ENCODE measurements at regions not wholly inside any gene's neighbourhood (a gene's known extent, or its start where the extent isn't known, plus 50 kb on each side); places are given as distances from the start of the nearest gene placed in this dataset.

DNA sequence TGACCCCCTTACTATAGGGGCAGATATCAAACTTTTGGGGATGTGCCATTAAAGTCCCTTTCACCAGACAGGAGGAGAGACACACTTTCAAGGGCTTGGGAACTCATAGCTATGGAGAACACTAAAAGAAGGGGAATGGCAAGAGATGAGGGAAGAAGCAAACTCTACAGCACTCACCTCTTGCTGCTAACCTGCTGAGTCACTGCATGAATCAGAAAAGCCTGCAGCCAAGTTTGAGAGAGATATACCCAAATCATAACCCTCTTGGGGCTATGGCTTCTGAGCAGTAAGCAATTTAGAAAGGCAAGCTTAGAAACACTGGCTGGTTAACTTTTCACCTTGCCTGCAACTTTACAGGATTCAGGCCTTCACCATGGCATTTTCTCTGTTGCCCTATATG, 1028.0 kb downstream of the UQCRFS1 start:
- no peak overlapping the region for H3T11ph ChIP-seq (ENCODE audit: low read length)
- H3K36me3 Mint-ChIP-seq (ENCODE audit: insufficient read depth in 1 of 3, low read depth in 3 of 3): peaks cover 0 to 10% (median 3%) of the 10 kb centered on the region in 3 experiments; a peak in 5 of 7 replicates
- no peak overlapping the region for H3K27ac ChIP-seq (ENCODE audit: insufficient read length, low read depth, low read length)
- H3K4ac ChIP-seq (ENCODE audit: low read depth, low read length): no peak overlapping the region
- TF ChIP-seq, protein P1, sequence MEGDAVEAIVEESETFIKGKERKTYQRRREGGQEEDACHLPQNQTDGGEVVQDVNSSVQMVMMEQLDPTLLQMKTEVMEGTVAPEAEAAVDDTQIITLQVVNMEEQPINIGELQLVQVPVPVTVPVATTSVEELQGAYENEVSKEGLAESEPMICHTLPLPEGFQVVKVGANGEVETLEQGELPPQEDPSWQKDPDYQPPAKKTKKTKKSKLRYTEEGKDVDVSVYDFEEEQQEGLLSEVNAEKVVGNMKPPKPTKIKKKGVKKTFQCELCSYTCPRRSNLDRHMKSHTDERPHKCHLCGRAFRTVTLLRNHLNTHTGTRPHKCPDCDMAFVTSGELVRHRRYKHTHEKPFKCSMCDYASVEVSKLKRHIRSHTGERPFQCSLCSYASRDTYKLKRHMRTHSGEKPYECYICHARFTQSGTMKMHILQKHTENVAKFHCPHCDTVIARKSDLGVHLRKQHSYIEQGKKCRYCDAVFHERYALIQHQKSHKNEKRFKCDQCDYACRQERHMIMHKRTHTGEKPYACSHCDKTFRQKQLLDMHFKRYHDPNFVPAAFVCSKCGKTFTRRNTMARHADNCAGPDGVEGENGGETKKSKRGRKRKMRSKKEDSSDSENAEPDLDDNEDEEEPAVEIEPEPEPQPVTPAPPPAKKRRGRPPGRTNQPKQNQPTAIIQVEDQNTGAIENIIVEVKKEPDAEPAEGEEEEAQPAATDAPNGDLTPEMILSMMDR (conservative IDR thresholded peaks at IDR 0.05): no peak
- H3K9me3 Mint-ChIP-seq: peaks cover 7 to 19% of the 10 kb centered on the region in 2 experiments
- H2BK20ac ChIP-seq (ENCODE audit: low read depth, low read length, poor library complexity, severe bottlenecking): no peak overlapping the region
- no peak overlapping the region for H2BK5ac ChIP-seq (ENCODE audit: insufficient read length, low read length)
- no peaks in the 10 kb centered on the region for H3K79me2 ChIP-seq (ENCODE audit: insufficient read depth, low read length)
- no peak overlapping the region for H3K4me2 ChIP-seq (ENCODE audit: insufficient read depth, insufficient read length, low read length)
- H3K23ac ChIP-seq (ENCODE audit: insufficient read length, low read depth, low read length): no peak overlapping the region
- H2BK12ac ChIP-seq (ENCODE audit: insufficient read length, low read depth, low read length): no peak overlapping the region
- H3K14ac ChIP-seq (ENCODE audit: insufficient read depth, low read length): no peak overlapping the region
- H2BK15ac ChIP-seq (ENCODE audit: low read depth, low read length): no peak overlapping the region
- H4K8ac ChIP-seq (replicated peaks; ENCODE audit: insufficient read length, low read depth, low read length): no peak overlapping the region
- H3K79me1 ChIP-seq (ENCODE audit: insufficient read depth, low read depth, low read length, poor library complexity, severe bottlenecking): no peaks in the 10 kb centered on the region
- no peak overlapping the region for H3K56ac ChIP-seq (ENCODE audit: insufficient read length, low read depth, low read length)
- H3K27ac Mint-ChIP-seq: no peak overlapping the region; a peak in 2 of 7 replicates
- no peaks in the 10 kb centered on the region for H3K27me3 ChIP-seq (ENCODE audit: insufficient read depth, low read length)
- H4K91ac ChIP-seq (ENCODE audit: insufficient read length, low read depth, low read length): no peak overlapping the region
- no peak overlapping the region for H3K18ac ChIP-seq (ENCODE audit: insufficient read length, low read depth, low read length)
- H2AK5ac ChIP-seq (ENCODE audit: insufficient read length, low read length): no peak overlapping the region
- H3K27me3 Mint-ChIP-seq (ENCODE audit: low read depth): no peaks in the 10 kb centered on the region
- H2AFZ ChIP-seq (ENCODE audit: low read length): no peak overlapping the region
- H4K5ac ChIP-seq (ENCODE audit: insufficient read length, low read depth, low read length): no peak overlapping the region
- H3K9me3 ChIP-seq (ENCODE audit: control insufficient read depth, low read depth, low read length): no peaks in the 10 kb centered on the region
- no peak overlapping the region for H2BK120ac ChIP-seq (ENCODE audit: low read depth, low read length, poor library complexity, severe bottlenecking)
- H3K4me1 Mint-ChIP-seq: peaks cover 20 to 27% of the 10 kb centered on the region in 2 experiments
- H3K4me1 ChIP-seq (ENCODE audit: insufficient read depth, low read length): no peaks in the 10 kb centered on the region; the same call in 1 of the 2 replicates
- H3K4me3 Mint-ChIP-seq: no peak overlapping the region
- no peaks in the 10 kb centered on the region for H3K23me2 ChIP-seq (ENCODE audit: insufficient read length, low read depth, low read length, poor library complexity, severe bottlenecking)
- H3K9ac ChIP-seq (ENCODE audit: extremely low read depth, insufficient read length, low read length): no peak overlapping the region
- H4K20me1 ChIP-seq (ENCODE audit: control insufficient read depth, insufficient read depth, insufficient read length): no peaks in the 10 kb centered on the region
- no peak for DNase-seq
